GM12873 (cell line): ENCODE measurements at regions not wholly inside any gene's neighbourhood (a gene's known extent, or its start where the extent isn't known, plus 50 kb on each side); places are given as distances from the start of the nearest gene placed in this dataset.

ENCODE experiments used
- CTCF ChIP-seq: IDR thresholded peaks from 2 replicates; pipeline ENCODE4 v1.5.1; 2012; ENCODE audit warnings: low read depth, mild to moderate bottlenecking, moderate library complexity, low read length, control low read depth; ENCODE audit not compliant: insufficient read depth; ENCODE audit errors: missing control alignments

DNA sequence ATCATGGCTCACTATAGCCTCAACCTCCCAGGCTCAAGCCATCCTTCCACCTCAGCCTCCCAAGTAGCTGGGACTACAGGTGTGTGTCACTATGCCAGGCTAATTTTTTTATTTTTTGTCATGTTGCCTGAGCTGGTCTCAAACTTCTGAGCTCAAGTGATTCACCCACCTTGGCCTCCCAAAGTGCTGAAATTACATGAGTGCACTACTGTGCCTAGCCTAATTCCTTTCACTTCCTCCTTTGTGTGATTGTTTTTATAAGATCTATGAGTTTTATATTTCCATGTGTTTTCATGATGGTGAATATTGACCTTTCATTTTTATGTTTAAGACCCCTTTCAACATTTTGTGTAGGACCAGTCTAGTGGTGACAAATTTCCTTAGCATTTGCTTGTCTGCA, 55.2 kb upstream of the IL12B start:
- no peak for TF ChIP-seq CTCF

DNA sequence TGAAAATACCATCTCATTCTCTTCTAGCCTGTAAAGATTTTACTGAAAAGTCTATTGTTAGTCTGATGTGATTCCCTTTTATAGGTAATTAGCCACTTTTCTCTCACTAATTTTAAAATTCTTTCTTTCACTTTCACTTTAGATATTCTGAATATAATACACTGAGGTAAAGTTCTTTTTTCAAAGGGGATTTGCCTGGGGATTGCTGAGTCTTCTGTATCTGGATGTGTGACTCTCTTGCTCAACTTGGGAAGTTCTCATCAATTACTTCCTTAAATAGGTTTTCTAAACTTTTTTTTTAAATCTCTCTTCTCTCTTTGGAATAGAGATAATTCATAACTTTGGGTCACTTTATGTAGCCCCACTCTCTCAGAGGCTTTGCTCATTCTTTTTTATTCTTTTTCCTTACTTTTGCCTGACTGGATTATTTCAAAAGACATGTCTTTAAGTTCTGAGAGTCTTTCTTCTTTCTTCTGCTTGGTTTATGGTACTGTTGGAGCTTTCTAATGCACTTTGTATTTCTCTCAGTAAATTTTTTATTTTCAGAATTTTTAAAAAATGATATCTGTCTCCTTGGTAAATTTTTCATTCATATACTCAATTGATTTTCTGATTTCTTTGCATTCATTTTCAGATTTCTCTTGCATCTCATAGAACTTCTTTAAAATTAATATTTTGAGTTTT, 55.9 kb upstream of the IL12B start:
- no peak for TF ChIP-seq CTCF

- TF ChIP-seq CTCF: no peak
Measured at GRCh38 chr5:159392871-159393270, 62.6 kb upstream of the IL12B start.

DNA sequence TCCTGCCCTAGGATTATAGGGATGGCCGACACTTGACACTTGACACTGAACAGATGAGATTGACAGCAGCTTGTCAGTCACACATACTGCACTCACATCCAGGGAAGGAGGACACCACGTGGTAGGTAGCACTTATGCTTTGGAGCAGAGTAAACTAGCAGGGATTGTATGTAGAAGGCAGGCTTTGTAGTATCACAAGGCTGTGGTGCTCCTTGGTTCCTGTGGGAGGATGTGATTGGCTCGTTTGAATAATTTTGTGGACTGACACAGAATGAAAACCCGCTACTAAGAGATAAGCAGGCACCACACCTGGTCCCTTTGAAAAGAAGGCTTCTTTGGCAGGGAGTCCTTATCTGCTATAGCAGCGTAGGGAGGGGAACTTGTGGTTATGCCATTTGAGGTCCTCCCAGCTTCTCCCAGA, 63.6 kb upstream of the IL12B start:
- TF ChIP-seq CTCF: no peak

GRCh38 chr5:159395202-159395601, 64.9 kb upstream of the IL12B start:
- no peak for TF ChIP-seq CTCF

- no peak for TF ChIP-seq CTCF
Measured at GRCh38 chr5:159398936-159399335, 68.6 kb upstream of the IL12B start.

- TF ChIP-seq CTCF: no peak
Measured at GRCh38 chr5:159400476-159400875, 70.2 kb upstream of the IL12B start.
